ENCODE measurements at regions not wholly inside any gene's neighbourhood (a gene's known extent, or its start where the extent isn't known, plus 50 kb on each side); places are given as distances from the start of the nearest gene placed in this dataset.

DNA sequence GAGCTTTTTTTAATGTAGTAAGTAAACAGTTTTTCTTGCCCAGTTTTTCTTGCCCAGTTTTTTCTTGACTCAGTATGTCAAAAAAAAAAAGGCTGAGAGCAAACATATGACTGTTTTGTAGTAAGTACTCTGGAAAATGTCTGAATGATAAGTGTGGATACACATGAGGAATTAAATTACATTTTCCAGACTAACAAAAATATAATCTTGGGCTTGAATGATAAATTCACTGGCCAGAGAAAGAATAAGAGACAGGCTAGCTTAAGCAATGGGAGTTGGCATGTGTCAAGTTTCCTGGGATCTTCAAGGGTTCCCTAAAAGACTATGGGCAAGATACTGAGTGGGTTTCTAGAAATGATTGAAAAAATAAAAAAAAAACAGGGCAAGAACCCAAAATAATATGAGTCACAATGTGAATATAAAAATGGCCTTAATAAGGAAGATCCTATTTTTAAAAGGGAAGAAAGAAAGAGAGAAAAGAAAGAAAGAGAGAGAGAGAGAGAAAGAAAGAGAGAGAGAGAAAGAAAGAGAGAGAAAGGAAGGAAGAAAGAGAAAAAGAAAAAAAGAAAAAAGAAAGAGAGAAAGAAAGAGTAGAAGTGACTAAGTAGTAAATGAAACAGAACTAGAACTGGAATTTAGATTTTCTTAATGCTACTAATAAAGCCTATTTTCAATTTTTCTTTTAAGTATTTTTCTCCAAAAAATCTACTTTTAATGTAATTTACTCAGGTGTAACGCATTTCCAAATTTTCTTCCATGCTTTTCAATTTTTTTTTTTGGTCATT lies 60.2 kb downstream of the TFPI2 start:
- H3K4me1 Mint-ChIP-seq = no peaks in the 10 kb centered on the region
- H3K4me3 Mint-ChIP-seq = no peak overlapping the region
- H3K27ac Mint-ChIP-seq (ENCODE audit: unreplicated experiment) = no peak overlapping the region
- no peaks in the 10 kb centered on the region for H3K27me3 Mint-ChIP-seq (ENCODE audit: low read depth)
- DNase-seq (ENCODE audit: low read depth, low spot score) = no peak
- TF ChIP-seq, protein P1, sequence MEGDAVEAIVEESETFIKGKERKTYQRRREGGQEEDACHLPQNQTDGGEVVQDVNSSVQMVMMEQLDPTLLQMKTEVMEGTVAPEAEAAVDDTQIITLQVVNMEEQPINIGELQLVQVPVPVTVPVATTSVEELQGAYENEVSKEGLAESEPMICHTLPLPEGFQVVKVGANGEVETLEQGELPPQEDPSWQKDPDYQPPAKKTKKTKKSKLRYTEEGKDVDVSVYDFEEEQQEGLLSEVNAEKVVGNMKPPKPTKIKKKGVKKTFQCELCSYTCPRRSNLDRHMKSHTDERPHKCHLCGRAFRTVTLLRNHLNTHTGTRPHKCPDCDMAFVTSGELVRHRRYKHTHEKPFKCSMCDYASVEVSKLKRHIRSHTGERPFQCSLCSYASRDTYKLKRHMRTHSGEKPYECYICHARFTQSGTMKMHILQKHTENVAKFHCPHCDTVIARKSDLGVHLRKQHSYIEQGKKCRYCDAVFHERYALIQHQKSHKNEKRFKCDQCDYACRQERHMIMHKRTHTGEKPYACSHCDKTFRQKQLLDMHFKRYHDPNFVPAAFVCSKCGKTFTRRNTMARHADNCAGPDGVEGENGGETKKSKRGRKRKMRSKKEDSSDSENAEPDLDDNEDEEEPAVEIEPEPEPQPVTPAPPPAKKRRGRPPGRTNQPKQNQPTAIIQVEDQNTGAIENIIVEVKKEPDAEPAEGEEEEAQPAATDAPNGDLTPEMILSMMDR (conservative IDR thresholded peaks at IDR 0.05) = no peak
- no peaks in the 10 kb centered on the region for H3K9me3 Mint-ChIP-seq
- no peaks in the 10 kb centered on the region for H3K36me3 Mint-ChIP-seq (ENCODE audit: low read depth)

DNA sequence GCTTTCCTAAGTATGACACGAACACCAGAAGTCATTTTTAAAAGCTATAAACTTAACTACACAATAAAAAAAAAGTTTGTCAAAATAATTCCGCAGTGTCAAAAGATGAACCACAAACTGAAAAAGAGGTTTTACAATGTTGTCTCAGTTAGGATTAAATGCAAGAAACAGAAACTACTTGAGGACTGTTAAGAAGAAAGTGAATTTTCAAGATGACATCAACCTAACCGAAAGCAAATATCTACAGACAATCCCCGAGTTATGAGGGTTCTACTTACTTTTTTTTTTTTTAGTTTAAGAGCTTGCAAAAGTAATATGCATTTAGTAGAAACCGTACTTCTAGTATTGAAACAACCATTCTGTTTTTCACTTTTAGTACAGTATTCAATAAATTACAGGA lies 62.3 kb downstream of the TFPI2 start:
- DNase-seq (ENCODE audit: low read depth, low spot score) = no peak
- Mint-ChIP-seq H3K27ac (ENCODE audit: unreplicated experiment) (no peak overlapping the region), H3K36me3 (ENCODE audit: low read depth) (no peaks in the 10 kb centered on the region), H3K4me1 (no peaks in the 10 kb centered on the region), H3K9me3 (no peaks in the 10 kb centered on the region), H3K27me3 (ENCODE audit: low read depth) (no peaks in the 10 kb centered on the region), H3K4me3 (no peak overlapping the region)
- TF ChIP-seq, protein P1 (conservative IDR thresholded peaks at IDR 0.05) = no peak

DNA sequence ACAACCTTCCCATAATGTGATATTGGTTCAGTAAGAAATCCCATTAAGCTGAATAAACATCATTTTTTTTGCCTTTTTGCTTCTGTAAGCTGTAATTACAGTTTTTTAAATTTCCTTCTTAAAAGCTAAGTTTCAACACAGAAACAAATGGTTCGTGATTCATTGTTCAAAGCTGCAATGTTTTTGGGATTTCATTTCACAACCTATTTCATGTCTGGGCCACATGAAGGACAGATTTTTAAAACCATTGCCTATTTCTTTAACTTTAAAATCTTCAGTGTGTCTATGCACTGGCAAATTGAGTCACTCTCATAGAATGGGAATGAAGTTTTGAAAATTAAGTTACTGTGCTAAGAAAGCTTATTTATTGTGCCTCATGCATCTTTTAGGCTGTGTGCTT lies 66.9 kb downstream of the TFPI2 start:
- TF ChIP-seq, protein P1 (conservative IDR thresholded peaks at IDR 0.05) = no peak
- no peaks in the 10 kb centered on the region for H3K4me1 Mint-ChIP-seq

DNA sequence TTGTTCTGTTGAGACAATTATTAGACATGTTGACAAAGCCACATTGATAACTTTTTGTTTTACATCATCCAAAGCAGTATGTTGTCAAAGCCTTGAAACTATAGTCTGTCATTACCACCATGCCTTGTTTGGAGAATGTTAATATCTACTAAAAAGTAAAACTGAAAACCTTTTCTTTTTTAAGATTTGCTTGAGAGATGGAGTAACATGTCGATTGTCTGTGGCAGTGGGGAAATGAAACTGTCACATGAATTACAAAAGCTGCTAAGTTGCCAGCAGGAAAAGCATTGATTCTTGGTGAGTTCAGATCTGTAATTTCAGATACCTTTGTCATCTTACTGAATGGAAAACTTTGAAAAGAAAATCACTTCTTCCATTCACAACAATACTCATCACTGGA lies 69.1 kb downstream of the TFPI2 start:
- Mint-ChIP-seq H3K4me3 (no peak overlapping the region), H3K36me3 (ENCODE audit: low read depth) (no peaks in the 10 kb centered on the region), H3K27me3 (ENCODE audit: low read depth) (no peaks in the 10 kb centered on the region), H3K4me1 (peaks cover 19% of the 10 kb centered on the region), H3K27ac (ENCODE audit: unreplicated experiment) (no peak overlapping the region), H3K9me3 (no peaks in the 10 kb centered on the region)
- TF ChIP-seq, protein P1 (conservative IDR thresholded peaks at IDR 0.05) = no peak
- no peak for DNase-seq (ENCODE audit: low read depth, low spot score)

More for the DNA sequence above, 66.9 kb downstream of the TFPI2 start:
- no peak overlapping the region for H3K4me3 Mint-ChIP-seq
- DNase-seq (ENCODE audit: low read depth, low spot score) = no peak
- no peak overlapping the region for H3K27ac Mint-ChIP-seq (ENCODE audit: unreplicated experiment)
- H3K36me3 Mint-ChIP-seq (ENCODE audit: low read depth) = no peaks in the 10 kb centered on the region
- no peaks in the 10 kb centered on the region for H3K27me3 Mint-ChIP-seq (ENCODE audit: low read depth)
- no peaks in the 10 kb centered on the region for H3K9me3 Mint-ChIP-seq

DNA sequence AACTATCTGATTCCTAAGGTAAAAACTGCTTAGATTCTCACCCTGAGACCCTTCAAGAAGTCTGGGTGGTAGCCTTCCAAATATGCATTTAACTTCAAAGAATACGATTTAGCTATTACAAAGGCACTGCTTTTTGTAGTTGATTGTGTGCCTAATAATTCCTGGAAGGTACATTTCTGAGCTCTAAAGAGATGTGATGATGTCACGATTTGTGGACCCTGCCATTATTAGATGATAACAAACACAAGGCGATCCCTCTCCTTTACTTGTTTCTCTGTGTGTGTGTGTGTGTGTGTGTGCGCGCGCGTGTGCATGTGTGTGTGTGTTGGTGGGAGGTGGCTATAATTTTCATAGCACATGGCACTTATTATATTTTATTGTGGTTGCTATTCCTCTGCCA lies 70.9 kb downstream of the TFPI2 start:
- TF ChIP-seq, protein P1 (conservative IDR thresholded peaks at IDR 0.05) = no peak
- DNase-seq (ENCODE audit: low read depth, low spot score) = no peak
- Mint-ChIP-seq H3K27ac (ENCODE audit: unreplicated experiment) (no peak overlapping the region), H3K27me3 (ENCODE audit: low read depth) (no peaks in the 10 kb centered on the region), H3K36me3 (ENCODE audit: low read depth) (no peaks in the 10 kb centered on the region), H3K4me1 (peaks cover 25% of the 10 kb centered on the region), H3K9me3 (no peaks in the 10 kb centered on the region), H3K4me3 (no peak overlapping the region)
